ENCODE measurements at regions not wholly inside any gene's neighbourhood (a gene's known extent, or its start where the extent isn't known, plus 50 kb on each side); places are given as distances from the start of the nearest gene placed in this dataset.

DNA sequence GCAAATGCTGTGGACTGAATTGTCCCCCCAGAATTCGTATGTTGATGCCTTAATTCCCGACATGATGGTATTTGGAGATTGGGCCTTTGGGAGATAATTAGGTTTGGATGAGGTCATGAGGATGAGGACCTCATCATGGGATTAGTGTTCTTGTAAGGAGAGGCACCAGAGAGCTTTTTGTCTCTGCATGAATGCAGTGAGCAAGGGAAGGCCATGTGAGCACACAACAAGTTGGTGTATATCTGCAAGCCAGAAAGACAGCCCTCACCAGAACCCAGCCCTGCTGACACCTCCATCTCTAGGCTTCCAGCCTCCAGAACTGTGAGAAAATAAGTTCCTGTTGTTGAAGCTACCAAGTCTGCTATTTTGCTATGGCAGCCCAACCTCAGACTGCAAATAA, 51.9 kb upstream of the SMCO2 start:
- TF ChIP-seq, protein P1, sequence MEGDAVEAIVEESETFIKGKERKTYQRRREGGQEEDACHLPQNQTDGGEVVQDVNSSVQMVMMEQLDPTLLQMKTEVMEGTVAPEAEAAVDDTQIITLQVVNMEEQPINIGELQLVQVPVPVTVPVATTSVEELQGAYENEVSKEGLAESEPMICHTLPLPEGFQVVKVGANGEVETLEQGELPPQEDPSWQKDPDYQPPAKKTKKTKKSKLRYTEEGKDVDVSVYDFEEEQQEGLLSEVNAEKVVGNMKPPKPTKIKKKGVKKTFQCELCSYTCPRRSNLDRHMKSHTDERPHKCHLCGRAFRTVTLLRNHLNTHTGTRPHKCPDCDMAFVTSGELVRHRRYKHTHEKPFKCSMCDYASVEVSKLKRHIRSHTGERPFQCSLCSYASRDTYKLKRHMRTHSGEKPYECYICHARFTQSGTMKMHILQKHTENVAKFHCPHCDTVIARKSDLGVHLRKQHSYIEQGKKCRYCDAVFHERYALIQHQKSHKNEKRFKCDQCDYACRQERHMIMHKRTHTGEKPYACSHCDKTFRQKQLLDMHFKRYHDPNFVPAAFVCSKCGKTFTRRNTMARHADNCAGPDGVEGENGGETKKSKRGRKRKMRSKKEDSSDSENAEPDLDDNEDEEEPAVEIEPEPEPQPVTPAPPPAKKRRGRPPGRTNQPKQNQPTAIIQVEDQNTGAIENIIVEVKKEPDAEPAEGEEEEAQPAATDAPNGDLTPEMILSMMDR (IDR thresholded peaks at IDR 0.05; ENCODE audit: low read depth, low read length, missing control alignments), result no peak
- H3K4me3 ChIP-seq (replicated peaks; ENCODE audit: low read depth, low read length), result no peak overlapping the region
- no peak for DNase-seq (ENCODE audit: extremely low read depth, low read depth)

DNA sequence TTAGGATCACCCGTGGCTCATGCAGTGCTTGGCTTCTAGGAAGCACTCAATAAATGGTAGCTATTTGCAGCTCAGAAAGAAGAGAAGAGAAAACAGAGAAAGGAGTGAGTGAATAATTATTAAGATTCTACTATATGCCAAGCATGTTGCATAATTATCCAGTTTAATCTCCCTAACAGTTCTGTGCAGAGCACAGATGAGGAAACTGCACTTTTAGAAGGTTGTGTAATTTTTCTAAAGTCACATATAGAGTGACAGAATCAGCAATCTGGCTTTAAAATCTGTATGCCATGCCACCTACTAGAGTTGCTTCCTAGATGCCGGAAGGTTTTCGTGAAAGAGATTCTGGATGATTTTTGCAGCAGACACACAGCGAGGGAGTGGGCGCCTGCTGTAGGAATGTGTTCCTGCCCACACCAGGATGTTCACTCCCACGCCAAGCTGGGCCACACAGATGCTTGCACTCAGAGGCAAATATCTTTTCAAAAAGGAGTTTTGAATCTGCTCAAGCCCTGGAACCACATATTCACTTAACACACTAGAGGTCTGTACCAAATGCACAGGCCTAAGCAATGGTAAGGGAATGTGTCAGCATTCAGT, 50.2 kb upstream of the SMCO2 start:
- TF ChIP-seq, protein P1 (IDR thresholded peaks at IDR 0.05; ENCODE audit: low read depth, low read length, missing control alignments), result no peak

More for the DNA sequence above, 50.2 kb upstream of the SMCO2 start:
- DNase-seq (ENCODE audit: extremely low read depth, low read depth), result no peak
- no peak overlapping the region for H3K4me3 ChIP-seq (replicated peaks; ENCODE audit: low read depth, low read length)

All from HFF-Myc (cell line).